Panc1 (cell line): ENCODE measurements at regions not wholly inside any gene's neighbourhood (a gene's known extent, or its start where the extent isn't known, plus 50 kb on each side); places are given as distances from the start of the nearest gene placed in this dataset.

Experiments
- ATAC-seq: fragments of 200-7000 bp; cut with Tn5 transposase; 2 replicates; pipeline ENCODE4 v1.9.1; 2020; ENCODE audit warnings: mild to moderate bottlenecking, moderate library complexity
- BruUV-seq: library from RNA; stranded (reverse); fragments of 400-500 nt; replicated peaks from 2 replicates; lab custom pipeline; 2021; lab: Mats Ljungman, UMichigan
- CTCF ChIA-PET: fragments of 300-600 bp; sonication (Branson Sonifier 250); formaldehyde crosslinking; loops from one replicate; lab custom pipeline; 2022; ENCODE audit warnings: antibody characterized with exemption; lab: Charles Lee
- POLR2A ChIA-PET: fragments of 300-600 bp; sonication (Branson Sonifier 250); formaldehyde crosslinking; loops from one replicate; lab custom pipeline; 2022; ENCODE audit warnings: antibody characterized with exemption; lab: Charles Lee
- DNase-seq: peaks from one replicate; pipeline ENCODE4 v3.0.0-alpha.2; 2010; ENCODE audit warnings: low read depth, low spot score
- H3K27ac ChIP-seq: 2 replicates; pipeline ENCODE4 v1.5.1; 2011; ENCODE audit warnings: mild to moderate bottlenecking, low read length, inconsistent platforms
- H3K27me3 ChIP-seq: fragments of 200-500 bp; sonication (Bioruptor generic); 2 replicates; pipeline ENCODE4 v1.6.0; 2014; ENCODE audit warnings: low read length, inconsistent platforms; ENCODE audit not compliant: control insufficient read depth, insufficient read depth
- H3K36me3 ChIP-seq: fragments of 200-500 bp; sonication (Bioruptor generic); 2 replicates; pipeline ENCODE4 v1.5.1; 2014; ENCODE audit warnings: inconsistent platforms, mild to moderate bottlenecking, low read length, moderate library complexity; ENCODE audit not compliant: control insufficient read depth, insufficient read depth
- H3K4me1 ChIP-seq: 2 replicates; pipeline ENCODE4 v1.5.1; 2011; ENCODE audit warnings: inconsistent platforms, mild to moderate bottlenecking, low read length, moderate library complexity; ENCODE audit not compliant: control insufficient read depth, insufficient read depth
- H3K4me3 ChIP-seq, 2 experiments: 2 replicates each; pipeline ENCODE4 v1.5.1; 2011 to 2012; ENCODE audit warnings: low read depth in 2 of 2, low read length in 2 of 2, mild to moderate bottlenecking in 2 of 2, inconsistent platforms in 1 of 2, moderate library complexity in 1 of 2
- H3K9me3 ChIP-seq: fragments of 200-500 bp; sonication (Bioruptor generic); 2 replicates; pipeline ENCODE4 v1.5.1; 2014; ENCODE audit warnings: low read depth, mild to moderate bottlenecking, inconsistent platforms, low read length, moderate library complexity; ENCODE audit not compliant: control insufficient read depth, insufficient read depth
- CTCF ChIP-seq: fragments of 450-650 bp; IDR thresholded peaks from 2 replicates; pipeline ENCODE4 v1.5.1; 2017; ENCODE audit warnings: mild to moderate bottlenecking
- POLR2AphosphoS5 ChIP-seq: IDR thresholded peaks from 2 replicates; pipeline ENCODE4 v1.6.1; 2012; ENCODE audit warnings: mild to moderate bottlenecking, low read depth, low read length, moderate library complexity
- REST ChIP-seq, 2 experiments: IDR thresholded peaks; 2 replicates each; pipeline ENCODE4 v1.6.1; 2011 to 2012; ENCODE audit warnings: low read depth in 2 of 2, control low read depth in 1 of 2, low read length in 1 of 2, mild to moderate bottlenecking in 1 of 2, moderate library complexity in 1 of 2; ENCODE audit not compliant: insufficient read depth in 1 of 2
- SIN3A ChIP-seq: IDR thresholded peaks from 2 replicates; pipeline ENCODE4 v1.6.1; 2012; ENCODE audit warnings: low read depth, mild to moderate bottlenecking, low read length, moderate library complexity, borderline replicate concordance; ENCODE audit not compliant: insufficient read depth
- TCF7L2 ChIP-seq: IDR thresholded peaks from 2 replicates; pipeline ENCODE4 v1.6.1; 2011; ENCODE audit warnings: mild to moderate bottlenecking, low read depth, low read length, inconsistent platforms
- in situ Hi-C: cut with HindIII; loops from 2 replicates; pipeline ENCODE4 v1.10.0; 2016; ENCODE audit warnings: low sequenced_read_pairs, low pct_unique_long_range_greater_than_20kb
- intact Hi-C: fragments of 100-400 bp; cut with micrococcal nuclease; formaldehyde crosslinking; loops from one replicate; pipeline ENCODE4 v1.10.0; 2022; ENCODE audit not compliant: unreplicated experiment

GRCh38 chr5:142254431-142254830 lies 70.4 kb downstream of the SPRY4 start:
- no peaks in the 10 kb centered on the region for H3K9me3 ChIP-seq
- ATAC-seq (no peak), DNase-seq (no peak)
- no peaks in the 10 kb centered on the region for H3K27me3 ChIP-seq
- CTCF ChIA-PET, result no interaction called here
- H3K27ac ChIP-seq, result no peak overlapping the region
- no TSS peak for BruUV-seq
- no peak for TF ChIP-seq TCF7L2
- TF ChIP-seq CTCF, result no peak
- TF ChIP-seq POLR2AphosphoS5, result no peak
- no peak for TF ChIP-seq REST (IDR thresholded peaks at IDR 0.05; ENCODE audit: insufficient read depth in 1 of 2, low read depth in 2 of 2, low read length in 1 of 2)
- no peak for TF ChIP-seq SIN3A
- no peak overlapping the region for H3K4me3 ChIP-seq
- no peaks in the 10 kb centered on the region for H3K4me1 ChIP-seq
- intact Hi-C loops (no loop called here), in situ Hi-C loops (no loop called here)
- POLR2A ChIA-PET, result no interaction called here
- no peaks in the 10 kb centered on the region for H3K36me3 ChIP-seq

- Histone ChIP-seq H3K4me1 (no peaks in the 10 kb centered on the region; the same call in 1 of the 2 replicates), H3K36me3 (no peaks in the 10 kb centered on the region), H3K27ac (no peak overlapping the region), H3K4me3 (no peak overlapping the region), H3K27me3 (no peaks in the 10 kb centered on the region), H3K9me3 (no peaks in the 10 kb centered on the region)
- ChIA-PET CTCF (no interaction called here), POLR2A (no interaction called here)
- TF ChIP-seq POLR2AphosphoS5 (no peak), REST (IDR thresholded peaks at IDR 0.05; ENCODE audit: insufficient read depth in 1 of 2, low read depth in 2 of 2, low read length in 1 of 2) (no peak), TCF7L2 (no peak), CTCF (no peak), SIN3A (no peak)
- ATAC-seq, result no peak
- BruUV-seq, result no TSS peak
- intact Hi-C loops, result no loop called here
- DNase-seq, result no peak
- in situ Hi-C loops, result no loop called here
These were observed 70.9 kb downstream of the SPRY4 start for GRCh38 chr5:142253938-142254337.
